ENCODE measurements at regions not wholly inside any gene's neighbourhood (a gene's known extent, or its start where the extent isn't known, plus 50 kb on each side); places are given as distances from the start of the nearest gene placed in this dataset.

GRCh38 chr21:19870682-19871081 is 1127.5 kb upstream of the NCAM2 start:
- no peak overlapping the region for H3K27ac ChIP-seq (ENCODE audit: insufficient read depth, low read depth, low read length)
- FAIRE-seq (no peak), DNase-seq (ENCODE audit: low read depth, low spot score) (no peak)
- no peaks in the 10 kb centered on the region for H3K9me3 ChIP-seq (replicated peaks; ENCODE audit: control insufficient read depth, insufficient read depth, low read length)
- H3K9me1 ChIP-seq (replicated peaks; ENCODE audit: control insufficient read depth, extremely low read depth, insufficient read depth, low read length), result no peaks in the 10 kb centered on the region
- no peaks in the 10 kb centered on the region for H3K4me1 ChIP-seq (ENCODE audit: control insufficient read depth, extremely low read depth, insufficient read depth, low read length)
- H2AFZ ChIP-seq (ENCODE audit: low read depth, low read length), result no peak overlapping the region
- no peaks in the 10 kb centered on the region for H3K36me3 ChIP-seq (ENCODE audit: control insufficient read depth in 2 of 2, extremely low read depth in 1 of 2, insufficient read depth in 2 of 2, low read length in 2 of 2)
- no peak overlapping the region for H3K4me2 ChIP-seq (ENCODE audit: insufficient read depth, low read length)
- TF ChIP-seq EZH2 (IDR thresholded peaks at IDR 0.05; ENCODE audit: borderline replicate concordance, low read depth, low read length, severe bottlenecking) (no peak), GATA2 (IDR thresholded peaks at IDR 0.05; ENCODE audit: insufficient read depth, insufficient read length, low read depth, low read length) (no peak), MYC (IDR thresholded peaks at IDR 0.05; ENCODE audit: low read depth, low read length) (no peak), MAX (IDR thresholded peaks at IDR 0.05; ENCODE audit: insufficient read depth, insufficient read length) (no peak), FOS (IDR thresholded peaks at IDR 0.05; ENCODE audit: borderline replicate concordance, insufficient read depth, low read length) (no peak), JUN (IDR thresholded peaks at IDR 0.05; ENCODE audit: borderline replicate concordance, insufficient read depth, insufficient read length, low read depth) (no peak), POLR2A (IDR thresholded peaks at IDR 0.05; ENCODE audit: low read depth, low read length) (no peak), CTCF (IDR thresholded peaks at IDR 0.05; ENCODE audit: extremely low read depth in 1 of 2, insufficient read depth in 1 of 2, low read depth in 1 of 2, low read length in 2 of 2) (no peak), POLR2AphosphoS5 (IDR thresholded peaks at IDR 0.05; ENCODE audit: insufficient read depth, low read depth, low read length) (no peak)
- H4K20me1 ChIP-seq (replicated peaks; ENCODE audit: control insufficient read depth, extremely low read depth, insufficient read depth, low read length), result no peaks in the 10 kb centered on the region
- no peak overlapping the region for H3K4me3 ChIP-seq (replicated peaks in 1 of 3; ENCODE audit: insufficient read depth in 1 of 3, low read depth in 1 of 3, low read length in 3 of 3)
- ChIA-PET POLR2A (no interaction called here), CTCF (no interaction called here)
- H3K27me3 ChIP-seq (ENCODE audit: control insufficient read depth in 2 of 2, insufficient read depth in 2 of 2, low read length in 2 of 2), result no peaks in the 10 kb centered on the region
- no peak overlapping the region for H3K9ac ChIP-seq (replicated peaks; ENCODE audit: extremely low read depth, insufficient read depth, low read length)
- no peaks in the 10 kb centered on the region for H3K79me2 ChIP-seq (ENCODE audit: control insufficient read depth, insufficient read depth, low read length)
- BruUV-seq (replicated peaks), result no TSS peak
- dilution Hi-C loops (cut with MboI; ENCODE audit: extremely low pct_ligation_motif_present, low sequenced_read_pairs) (no loop called here), intact Hi-C loops (cut with micrococcal nuclease) (no loop called here)

Measured in endothelial cell of umbilical vein (primary cell).